ENCODE measurements at regions not wholly inside any gene's neighbourhood (a gene's known extent, or its start where the extent isn't known, plus 50 kb on each side); places are given as distances from the start of the nearest gene placed in this dataset.

- Histone ChIP-seq H3K9me2 (ENCODE audit: insufficient read depth, low read length) (no peaks in the 10 kb centered on the region), H3K9me3 (ENCODE audit: low read length) (no peaks in the 10 kb centered on the region), H3K36me3 (ENCODE audit: insufficient read depth, low read length) (no peaks in the 10 kb centered on the region), H2AFZ (ENCODE audit: low read depth, low read length) (no peak overlapping the region), H3K79me2 (replicated peaks; ENCODE audit: insufficient read depth, low read length) (no peaks in the 10 kb centered on the region), H3K27me3 (ENCODE audit: insufficient read depth, low read depth, low read length) (no peaks in the 10 kb centered on the region), H3F3A (ENCODE audit: insufficient read depth, low read length, poor library complexity, severe bottlenecking) (no peaks in the 10 kb centered on the region), H3K9ac (ENCODE audit: low read length) (no peak overlapping the region), H3K4me2 (ENCODE audit: low read length) (no peak overlapping the region), H4K20me1 (ENCODE audit: insufficient read depth) (no peaks in the 10 kb centered on the region), H3K4me3 (ENCODE audit: low read length) (no peak overlapping the region), H3K27ac (ENCODE audit: low read length) (no peak overlapping the region)
- no peak for TF ChIP-seq TAF1 (IDR thresholded peaks at IDR 0.05; ENCODE audit: low read depth)
- TF ChIP-seq REST (IDR thresholded peaks at IDR 0.05; ENCODE audit: borderline replicate concordance) = no peak
- no peak for TF ChIP-seq SMC3 (conservative IDR thresholded peaks at IDR 0.05; ENCODE audit: poor library complexity)
- no peak for TF ChIP-seq RAD21 (conservative IDR thresholded peaks at IDR 0.05)
- TF ChIP-seq MXI1 (conservative IDR thresholded peaks at IDR 0.05; ENCODE audit: poor library complexity, severe bottlenecking) = no peak
- TF ChIP-seq POLR2AphosphoS5 (IDR thresholded peaks at IDR 0.05) = no peak
- TF ChIP-seq CTCF (IDR thresholded peaks at IDR 0.05; ENCODE audit: poor library complexity, severe bottlenecking) = no peak
- TF ChIP-seq EZH2 (IDR thresholded peaks at IDR 0.05; ENCODE audit: borderline replicate concordance, insufficient read depth, low read length, poor library complexity, severe bottlenecking) = no peak
- no peak for TF ChIP-seq EP300 (conservative IDR thresholded peaks at IDR 0.05; ENCODE audit: poor library complexity, severe bottlenecking)
Observed at GRCh38 chr10:28113202-28113601, 114.3 kb upstream of the ODAD2 start.

GRCh38 chr10:28111712-28112111 is 112.8 kb upstream of the ODAD2 start:
- no peaks in the 10 kb centered on the region for H3K9me2 ChIP-seq (ENCODE audit: insufficient read depth, low read length)
- no peaks in the 10 kb centered on the region for H3K36me3 ChIP-seq (ENCODE audit: insufficient read depth, low read length)
- H4K20me1 ChIP-seq (ENCODE audit: insufficient read depth) = no peaks in the 10 kb centered on the region
- no peaks in the 10 kb centered on the region for H3K79me2 ChIP-seq (replicated peaks; ENCODE audit: insufficient read depth, low read length)
- H3K4me3 ChIP-seq (ENCODE audit: low read length) = no peak overlapping the region
- no peak overlapping the region for H3K27ac ChIP-seq (ENCODE audit: low read length)
- H3K4me2 ChIP-seq (ENCODE audit: low read length) = no peak overlapping the region
- H3K9ac ChIP-seq (ENCODE audit: low read length) = no peak overlapping the region
- no peak overlapping the region for H2AFZ ChIP-seq (ENCODE audit: low read depth, low read length)
- H3F3A ChIP-seq (ENCODE audit: insufficient read depth, low read length, poor library complexity, severe bottlenecking) = no peaks in the 10 kb centered on the region
- no peaks in the 10 kb centered on the region for H3K9me3 ChIP-seq (ENCODE audit: low read length)
- TF ChIP-seq POLR2AphosphoS5 (IDR thresholded peaks at IDR 0.05) (no peak), MXI1 (conservative IDR thresholded peaks at IDR 0.05; ENCODE audit: poor library complexity, severe bottlenecking) (no peak), REST (IDR thresholded peaks at IDR 0.05; ENCODE audit: borderline replicate concordance) (no peak), EP300 (conservative IDR thresholded peaks at IDR 0.05; ENCODE audit: poor library complexity, severe bottlenecking) (no peak), CTCF (IDR thresholded peaks at IDR 0.05; ENCODE audit: poor library complexity, severe bottlenecking) (no peak), RAD21 (conservative IDR thresholded peaks at IDR 0.05) (no peak), TAF1 (IDR thresholded peaks at IDR 0.05; ENCODE audit: low read depth) (no peak), SMC3 (conservative IDR thresholded peaks at IDR 0.05; ENCODE audit: poor library complexity) (no peak), EZH2 (IDR thresholded peaks at IDR 0.05; ENCODE audit: borderline replicate concordance, insufficient read depth, low read length, poor library complexity, severe bottlenecking) (no peak)
- no peaks in the 10 kb centered on the region for H3K27me3 ChIP-seq (ENCODE audit: insufficient read depth, low read depth, low read length)

Data from neural cell (in vitro differentiated cells).